Brain microvascular endothelial cell (primary cell): ENCODE measurements at regions not wholly inside any gene's neighbourhood (a gene's known extent, or its start where the extent isn't known, plus 50 kb on each side); places are given as distances from the start of the nearest gene placed in this dataset.

Source experiments
- DNase-seq: peaks from one replicate; pipeline ENCODE4 v3.0.0-alpha.2; 2020
- H3K27ac ChIP-seq: fragments of 250-450 bp; sonication (Bioruptor Pico); 2 replicates; pipeline ENCODE4 v1.5.1; 2020; ENCODE audit warnings: mild to moderate bottlenecking, moderate library complexity
- H3K27me3 ChIP-seq: fragments of 250-450 bp; sonication (Bioruptor Pico); replicated peaks from 2 replicates; pipeline ENCODE4 v1.5.1; 2020; ENCODE audit warnings: mild to moderate bottlenecking
- H3K36me3 ChIP-seq: fragments of 250-450 bp; sonication (Bioruptor Pico); replicated peaks from 2 replicates; pipeline ENCODE4 v1.5.1; 2020; ENCODE audit warnings: mild to moderate bottlenecking
- H3K4me3 ChIP-seq: 2 replicates; pipeline ENCODE4 v1.5.1; 2011; ENCODE audit warnings: low read depth, mild to moderate bottlenecking, control low read depth, low read length, moderate library complexity
- in situ Hi-C: cut with HindIII; loops from 2 replicates; pipeline ENCODE4 v1.10.0; 2017; ENCODE audit warnings: low sequenced_read_pairs, low pct_ligation_motif_present
- TF ChIP-seq, protein P1 (sequence below): IDR thresholded peaks from 2 replicates; pipeline ENCODE4 v1.5.1; 2011; ENCODE audit warnings: low read depth, mild to moderate bottlenecking, moderate library complexity, low read length, control low read depth, inconsistent platforms; ENCODE audit errors: missing control alignments

DNA sequence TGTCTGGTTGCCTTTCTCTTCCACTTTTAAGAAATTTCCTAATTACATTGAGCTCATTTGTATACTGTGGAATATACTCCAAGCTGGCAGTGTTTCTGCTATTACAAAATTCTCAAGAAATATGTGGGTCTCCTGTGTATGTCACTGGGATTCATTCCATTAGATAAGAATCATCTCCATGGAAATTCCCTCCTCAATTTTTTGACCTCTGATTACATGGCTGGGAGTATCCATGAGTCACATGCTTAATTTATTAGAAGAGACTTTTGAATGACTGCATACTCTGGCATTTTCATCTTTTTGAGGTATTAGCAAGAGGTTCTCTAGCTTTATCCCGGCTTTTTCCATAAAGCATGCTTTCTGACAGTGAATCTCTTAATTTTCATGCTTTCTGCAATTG, 665.5 kb upstream of the CNTNAP5 start:
- H3K36me3 ChIP-seq = no peaks in the 10 kb centered on the region
- TF ChIP-seq, protein P1, sequence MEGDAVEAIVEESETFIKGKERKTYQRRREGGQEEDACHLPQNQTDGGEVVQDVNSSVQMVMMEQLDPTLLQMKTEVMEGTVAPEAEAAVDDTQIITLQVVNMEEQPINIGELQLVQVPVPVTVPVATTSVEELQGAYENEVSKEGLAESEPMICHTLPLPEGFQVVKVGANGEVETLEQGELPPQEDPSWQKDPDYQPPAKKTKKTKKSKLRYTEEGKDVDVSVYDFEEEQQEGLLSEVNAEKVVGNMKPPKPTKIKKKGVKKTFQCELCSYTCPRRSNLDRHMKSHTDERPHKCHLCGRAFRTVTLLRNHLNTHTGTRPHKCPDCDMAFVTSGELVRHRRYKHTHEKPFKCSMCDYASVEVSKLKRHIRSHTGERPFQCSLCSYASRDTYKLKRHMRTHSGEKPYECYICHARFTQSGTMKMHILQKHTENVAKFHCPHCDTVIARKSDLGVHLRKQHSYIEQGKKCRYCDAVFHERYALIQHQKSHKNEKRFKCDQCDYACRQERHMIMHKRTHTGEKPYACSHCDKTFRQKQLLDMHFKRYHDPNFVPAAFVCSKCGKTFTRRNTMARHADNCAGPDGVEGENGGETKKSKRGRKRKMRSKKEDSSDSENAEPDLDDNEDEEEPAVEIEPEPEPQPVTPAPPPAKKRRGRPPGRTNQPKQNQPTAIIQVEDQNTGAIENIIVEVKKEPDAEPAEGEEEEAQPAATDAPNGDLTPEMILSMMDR = no peak
- no peak overlapping the region for H3K27ac ChIP-seq
- no peaks in the 10 kb centered on the region for H3K27me3 ChIP-seq
- in situ Hi-C loops = no loop called here
- no peak overlapping the region for H3K4me3 ChIP-seq
- no peak for DNase-seq

DNA sequence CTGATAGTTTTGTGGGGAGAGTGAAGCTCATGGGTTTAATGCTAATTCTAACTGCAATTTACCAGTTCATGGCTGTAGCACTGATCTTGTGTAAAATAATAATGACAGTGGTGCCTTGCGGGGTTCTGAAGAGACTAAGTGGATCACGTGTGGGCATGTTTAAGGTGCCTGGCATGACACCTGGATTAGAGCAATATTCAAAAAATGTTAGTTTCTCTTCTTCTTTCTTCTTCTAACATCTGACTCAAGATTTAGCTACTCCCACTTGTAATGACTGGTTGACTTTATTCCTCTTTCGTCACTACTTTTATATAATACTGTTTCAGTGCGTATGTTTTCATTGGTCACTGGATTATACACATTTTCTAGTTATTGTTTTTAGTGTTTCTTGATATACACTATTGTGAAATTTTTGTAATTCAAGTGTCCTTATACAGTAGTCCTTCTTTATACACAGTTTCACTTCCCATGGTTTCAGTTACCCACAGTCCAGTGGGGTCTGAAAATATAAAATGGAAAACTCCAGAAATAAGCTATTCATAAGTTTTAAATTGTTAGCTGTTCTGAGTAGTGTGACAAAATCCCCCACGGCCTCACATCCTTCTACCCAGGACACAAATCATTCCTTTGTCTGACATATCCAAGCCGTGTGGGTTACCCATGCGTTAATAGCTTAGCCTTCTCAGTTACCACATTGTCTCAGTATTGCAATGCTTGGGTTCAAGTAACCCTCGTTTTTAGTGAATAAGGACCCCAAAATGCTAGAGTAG, 662.2 kb upstream of the CNTNAP5 start:
- DNase-seq = no peak
- no peak overlapping the region for H3K4me3 ChIP-seq
- TF ChIP-seq, protein P1 = no peak
- no peaks in the 10 kb centered on the region for H3K27me3 ChIP-seq
- in situ Hi-C loops = no loop called here
- no peaks in the 10 kb centered on the region for H3K36me3 ChIP-seq
- H3K27ac ChIP-seq = no peak overlapping the region

DNA sequence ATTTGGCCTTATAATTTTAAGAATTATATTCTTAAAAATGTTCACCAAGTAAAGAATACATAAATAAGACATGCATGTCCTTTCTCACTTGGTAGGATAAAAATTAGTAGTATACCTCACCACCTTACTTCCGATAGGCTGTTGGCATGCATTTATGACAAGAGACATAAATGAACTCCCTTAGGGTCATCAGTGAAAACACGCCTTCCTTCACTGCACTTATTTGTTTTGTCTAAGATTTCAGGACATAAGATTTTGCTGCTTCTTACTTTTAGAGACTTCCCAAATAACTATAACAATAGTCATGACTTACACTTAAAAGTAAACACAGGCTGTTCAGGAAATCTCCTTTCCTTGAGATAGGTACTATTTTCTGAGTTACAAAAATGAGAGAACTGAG, 661.3 kb upstream of the CNTNAP5 start:
- Histone ChIP-seq H3K27me3 (no peaks in the 10 kb centered on the region), H3K4me3 (no peak overlapping the region), H3K27ac (no peak overlapping the region), H3K36me3 (no peaks in the 10 kb centered on the region)
- in situ Hi-C loops = no loop called here
- TF ChIP-seq, protein P1 = no peak
- no peak for DNase-seq

DNA sequence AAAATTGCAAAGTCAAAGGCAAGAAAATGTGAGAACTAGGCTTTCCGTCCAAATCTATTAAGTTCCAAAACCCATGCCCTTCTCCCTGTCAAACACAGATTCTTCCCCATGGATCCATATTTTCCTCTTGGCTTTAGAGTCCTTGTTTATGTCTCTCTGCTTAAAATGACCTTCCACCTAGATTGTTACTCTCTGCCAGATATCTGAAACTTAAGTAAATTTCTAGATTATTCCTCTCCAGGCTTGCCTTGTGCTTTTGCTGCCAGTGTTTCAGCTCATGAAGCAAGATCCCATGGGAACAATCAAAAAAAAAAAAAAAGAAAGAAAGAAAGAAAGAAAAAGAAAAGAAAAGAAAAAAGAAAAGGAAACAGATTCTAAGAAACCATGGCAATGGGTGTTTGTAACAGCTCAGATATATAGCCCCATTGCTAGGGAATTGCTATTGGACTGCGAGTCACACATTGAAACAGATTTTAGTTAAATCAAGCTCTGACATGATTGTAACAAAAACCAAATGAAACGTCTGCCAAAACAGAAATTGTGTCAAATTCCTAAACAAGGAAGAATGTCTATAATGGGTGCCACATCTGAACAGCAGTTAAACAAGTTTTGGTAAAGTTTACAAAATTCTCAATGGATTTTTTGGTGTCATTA, 660.7 kb upstream of the CNTNAP5 start:
- Histone ChIP-seq H3K4me3 (no peak overlapping the region), H3K27me3 (no peaks in the 10 kb centered on the region), H3K27ac (no peak overlapping the region), H3K36me3 (no peaks in the 10 kb centered on the region)
- in situ Hi-C loops = no loop called here
- TF ChIP-seq, protein P1 = no peak
- no peak for DNase-seq

DNA sequence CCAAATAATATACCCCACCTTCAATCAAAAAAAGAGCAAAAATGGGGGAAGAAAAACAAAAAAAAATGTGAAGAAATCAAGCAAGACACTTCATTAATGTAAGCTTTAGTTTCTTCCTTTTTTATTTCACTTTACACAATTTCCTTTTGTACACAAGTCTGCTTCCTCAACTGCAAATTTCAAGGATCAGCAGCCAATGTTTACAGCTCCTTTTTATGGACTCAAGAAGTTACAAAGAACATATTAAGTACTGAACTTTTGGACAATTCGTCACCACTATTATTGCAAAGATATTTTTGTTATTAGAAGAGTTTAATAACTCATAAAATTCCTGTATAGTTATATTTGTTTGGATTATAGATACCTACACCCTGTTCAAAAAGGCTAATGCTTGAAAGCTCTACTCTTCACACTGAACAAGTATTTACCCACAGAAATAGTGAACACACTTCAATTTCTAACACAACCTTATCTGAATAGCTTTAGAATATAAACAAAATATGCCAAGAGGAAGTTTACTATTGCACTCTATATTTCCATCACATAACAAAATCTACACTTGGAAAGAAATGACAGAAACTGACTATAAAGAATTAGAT, 658.7 kb upstream of the CNTNAP5 start:
- Histone ChIP-seq H3K27ac (no peak overlapping the region), H3K36me3 (no peaks in the 10 kb centered on the region), H3K4me3 (no peak overlapping the region), H3K27me3 (no peaks in the 10 kb centered on the region)
- DNase-seq = no peak
- in situ Hi-C loops = no loop called here
- TF ChIP-seq, protein P1 = no peak
